ENCODE measurements at regions not wholly inside any gene's neighbourhood (a gene's known extent, or its start where the extent isn't known, plus 50 kb on each side); places are given as distances from the start of the nearest gene placed in this dataset.
A peak's percentile ranks its signal among the peaks of the same experiment; 100 is the strongest.

GRCh38 chr6:54991761-54992330 is 145.3 kb downstream of the FAM83B start:
- no peak for DNase-seq

- DNase-seq, result no peak
Observed at GRCh38 chr6:54992789-54993188, 146.2 kb downstream of the FAM83B start.

- DNase-seq, result no peak
Observed at GRCh38 chr6:54993294-54993693, 146.7 kb downstream of the FAM83B start.

GRCh38 chr6:54993948-54994347 is 147.4 kb downstream of the FAM83B start:
- DNase-seq, result no peak

- DNase-seq, result no peak
Observed at GRCh38 chr6:54998576-54998975, 152.0 kb downstream of the FAM83B start.

GRCh38 chr6:55003719-55004430 is 157.3 kb downstream of the FAM83B start:
- no peak for DNase-seq

GRCh38 chr6:55009131-55009530 is 162.6 kb downstream of the FAM83B start:
- no peak for DNase-seq

GRCh38 chr6:55011034-55011433 is 163.3 kb upstream of the HCRTR2 start:
- no peak for DNase-seq

- no peak for DNase-seq
Observed at GRCh38 chr6:55012454-55012853, 161.9 kb upstream of the HCRTR2 start.

GRCh38 chr6:55014321-55015088 is 159.8 kb upstream of the HCRTR2 start:
- DNase-seq, result peak; percentile 10

- DNase-seq, result no peak
Observed at GRCh38 chr6:55016261-55016660, 158.1 kb upstream of the HCRTR2 start.

GRCh38 chr6:55017555-55018300 is 156.6 kb upstream of the HCRTR2 start:
- no peak for DNase-seq

GRCh38 chr6:55019591-55019990 is 154.7 kb upstream of the HCRTR2 start:
- no peak for DNase-seq

GRCh38 chr6:55023230-55023629 is 151.1 kb upstream of the HCRTR2 start:
- peak; percentile 36 for DNase-seq

GRCh38 chr6:55033016-55033546 is 141.2 kb upstream of the HCRTR2 start:
- DNase-seq, result peak; percentile 74

GRCh38 chr6:55034752-55035151 is 139.6 kb upstream of the HCRTR2 start:
- no peak for DNase-seq

GRCh38 chr6:55040102-55040848 is 134.0 kb upstream of the HCRTR2 start:
- DNase-seq, result peak; percentile 97

- DNase-seq, result peak; percentile 17
Observed at GRCh38 chr6:55046869-55047422, 127.4 kb upstream of the HCRTR2 start.

GRCh38 chr6:55047451-55048044 is 126.8 kb upstream of the HCRTR2 start:
- peak; percentile 39 for DNase-seq

GRCh38 chr6:55049866-55050265 is 124.4 kb upstream of the HCRTR2 start:
- no peak for DNase-seq

GRCh38 chr6:55052846-55053245 is 121.5 kb upstream of the HCRTR2 start:
- no peak for DNase-seq

- DNase-seq, result no peak
Observed at GRCh38 chr6:55058682-55059081, 115.6 kb upstream of the HCRTR2 start.
